Thoracic aorta (tissue), 2 donors: ENCODE measurements at regions not wholly inside any gene's neighbourhood (a gene's known extent, or its start where the extent isn't known, plus 50 kb on each side); places are given as distances from the start of the nearest gene placed in this dataset.

ENCODE experiments used
- ATAC-seq: fragments of 150-250 bp; one replicate; pipeline ENCODE4 v1.8.0; 2017; ENCODE audit warnings: low read depth; ENCODE audit not compliant: insufficient number of reproducible peaks, low FRiP score
- DNase-seq: peaks from one replicate; pipeline ENCODE4 v3.0.0-alpha.2; 2020; ENCODE audit warnings: low spot score
- H3K27ac ChIP-seq, 2 donors: fragments of 200-600 bp; sonication (generic); 1 replicate in 1 of 2; 2 replicates in 1 of 2; pipeline ENCODE4 v1.5.1; 2016; ENCODE audit warnings: mild to moderate bottlenecking in 2 of 2, moderate library complexity in 2 of 2
- H3K27me3 ChIP-seq: fragments of 200-600 bp; sonication (generic); replicated peaks from 2 replicates; pipeline ENCODE4 v1.6.0; 2016; ENCODE audit warnings: mild to moderate bottlenecking; ENCODE audit not compliant: insufficient read depth
- H3K36me3 ChIP-seq: fragments of 200-600 bp; sonication (generic); one replicate; pipeline ENCODE4 v1.5.1; 2016
- H3K4me1 ChIP-seq, 2 donors: fragments of 200-600 bp; sonication (generic); 1 replicate in 1 of 2; 2 replicates in 1 of 2; pipeline versions ENCODE4 v1.5.1 to v1.6.0; 2016; ENCODE audit warnings: low read depth in 2 of 2, mild to moderate bottlenecking in 1 of 2; ENCODE audit not compliant: control insufficient read depth in 1 of 2
- H3K4me3 ChIP-seq: fragments of 200-600 bp; sonication (generic); 2 replicates; pipeline ENCODE4 v1.5.1; 2016; ENCODE audit warnings: mild to moderate bottlenecking
- H3K9me3 ChIP-seq: fragments of 200-600 bp; sonication (generic); 2 replicates; pipeline ENCODE4 v1.5.1; 2016
- CTCF ChIP-seq: fragments of 200-600 bp; sonication (generic); IDR thresholded peaks from one replicate; pipeline ENCODE4 v1.5.1; 2019; ENCODE audit warnings: antibody characterized with exemption

GRCh38 chr3:40593351-40593750, 68.6 kb downstream of the ZNF621 start:
- Histone ChIP-seq H3K4me1 (no peaks in the 10 kb centered on the region), H3K4me3 (no peak overlapping the region), H3K9me3 (no peaks in the 10 kb centered on the region), H3K27ac (no peak overlapping the region), H3K27me3 (no peaks in the 10 kb centered on the region), H3K36me3 (no peaks in the 10 kb centered on the region)
- ATAC-seq (no peak), DNase-seq (no peak)
- no peak for TF ChIP-seq CTCF

- no peak overlapping the region for H3K4me3 ChIP-seq
- no peaks in the 10 kb centered on the region for H3K27me3 ChIP-seq
- no peaks in the 10 kb centered on the region for H3K9me3 ChIP-seq
- TF ChIP-seq CTCF, result no peak
- no peaks in the 10 kb centered on the region for H3K4me1 ChIP-seq
- H3K27ac ChIP-seq, result no peak overlapping the region
- DNase-seq, result no peak
- no peak for ATAC-seq
- no peaks in the 10 kb centered on the region for H3K36me3 ChIP-seq
These were observed 72.7 kb downstream of the ZNF621 start for GRCh38 chr3:40597441-40597840.

GRCh38 chr3:40598338-40598737, 73.6 kb downstream of the ZNF621 start:
- H3K36me3 ChIP-seq, result no peaks in the 10 kb centered on the region
- H3K27ac ChIP-seq, result no peak overlapping the region
- DNase-seq (no peak), ATAC-seq (no peak)
- no peak overlapping the region for H3K4me3 ChIP-seq
- no peaks in the 10 kb centered on the region for H3K27me3 ChIP-seq
- H3K9me3 ChIP-seq, result no peaks in the 10 kb centered on the region
- H3K4me1 ChIP-seq, result no peaks in the 10 kb centered on the region
- no peak for TF ChIP-seq CTCF

GRCh38 chr3:40598962-40599361, 74.2 kb downstream of the ZNF621 start:
- no peak for TF ChIP-seq CTCF
- Histone ChIP-seq H3K9me3 (no peaks in the 10 kb centered on the region), H3K4me1 (no peaks in the 10 kb centered on the region), H3K36me3 (no peaks in the 10 kb centered on the region), H3K27me3 (no peaks in the 10 kb centered on the region), H3K4me3 (no peak overlapping the region), H3K27ac (no peak overlapping the region)
- no peak for ATAC-seq
- no peak for DNase-seq

- DNase-seq (no peak), ATAC-seq (no peak)
- Histone ChIP-seq H3K27me3 (no peaks in the 10 kb centered on the region), H3K4me3 (no peak overlapping the region), H3K36me3 (no peaks in the 10 kb centered on the region), H3K27ac (no peak overlapping the region), H3K4me1 (no peaks in the 10 kb centered on the region), H3K9me3 (no peaks in the 10 kb centered on the region)
- no peak for TF ChIP-seq CTCF
These were observed 78.1 kb downstream of the ZNF621 start for GRCh38 chr3:40602778-40603385.
